ENCODE measurements at regions not wholly inside any gene's neighbourhood (a gene's known extent, or its start where the extent isn't known, plus 50 kb on each side); places are given as distances from the start of the nearest gene placed in this dataset.

DNA sequence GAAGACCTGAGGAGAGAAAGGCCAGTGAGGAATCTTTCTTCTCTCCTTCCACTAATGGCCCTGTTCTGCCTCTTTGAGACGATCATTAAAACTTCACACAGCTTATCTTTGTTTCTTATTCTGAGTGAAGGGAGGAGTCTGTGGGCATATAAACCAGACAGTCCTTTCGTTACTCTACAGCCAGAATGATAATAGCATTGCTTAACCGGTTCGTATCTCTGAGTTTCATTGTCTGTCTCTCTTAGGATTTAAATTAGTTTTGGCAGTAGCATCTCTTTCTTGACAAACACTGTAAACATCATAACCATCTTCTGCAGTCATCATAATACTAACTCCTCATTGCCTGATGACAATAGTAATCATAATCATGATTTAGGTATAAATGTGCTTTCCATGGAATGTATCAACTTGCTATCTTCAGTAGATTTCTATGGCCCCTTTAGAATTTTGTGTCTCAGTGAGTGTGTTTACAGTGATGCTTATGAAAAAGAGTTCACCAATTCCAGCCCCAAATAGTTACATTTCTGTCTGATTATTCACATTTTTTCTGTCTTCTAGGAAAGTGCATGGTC, 618.8 kb upstream of the KLF4 start:
- TF ChIP-seq, protein P1, sequence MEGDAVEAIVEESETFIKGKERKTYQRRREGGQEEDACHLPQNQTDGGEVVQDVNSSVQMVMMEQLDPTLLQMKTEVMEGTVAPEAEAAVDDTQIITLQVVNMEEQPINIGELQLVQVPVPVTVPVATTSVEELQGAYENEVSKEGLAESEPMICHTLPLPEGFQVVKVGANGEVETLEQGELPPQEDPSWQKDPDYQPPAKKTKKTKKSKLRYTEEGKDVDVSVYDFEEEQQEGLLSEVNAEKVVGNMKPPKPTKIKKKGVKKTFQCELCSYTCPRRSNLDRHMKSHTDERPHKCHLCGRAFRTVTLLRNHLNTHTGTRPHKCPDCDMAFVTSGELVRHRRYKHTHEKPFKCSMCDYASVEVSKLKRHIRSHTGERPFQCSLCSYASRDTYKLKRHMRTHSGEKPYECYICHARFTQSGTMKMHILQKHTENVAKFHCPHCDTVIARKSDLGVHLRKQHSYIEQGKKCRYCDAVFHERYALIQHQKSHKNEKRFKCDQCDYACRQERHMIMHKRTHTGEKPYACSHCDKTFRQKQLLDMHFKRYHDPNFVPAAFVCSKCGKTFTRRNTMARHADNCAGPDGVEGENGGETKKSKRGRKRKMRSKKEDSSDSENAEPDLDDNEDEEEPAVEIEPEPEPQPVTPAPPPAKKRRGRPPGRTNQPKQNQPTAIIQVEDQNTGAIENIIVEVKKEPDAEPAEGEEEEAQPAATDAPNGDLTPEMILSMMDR (IDR thresholded peaks at IDR 0.05; ENCODE audit: low read depth, low read length, missing input control), result no peak
- TF ChIP-seq HNF4G (IDR thresholded peaks at IDR 0.05) (no peak), TAF1 (conservative IDR thresholded peaks at IDR 0.05) (no peak), REST (IDR thresholded peaks at IDR 0.05) (no peak), MAX (IDR thresholded peaks at IDR 0.05) (no peak), RAD21 (IDR thresholded peaks at IDR 0.05) (no peak), HNF4A (conservative IDR thresholded peaks at IDR 0.05) (no peak), SP1 (IDR thresholded peaks at IDR 0.05) (no peak), ZBTB33 (IDR thresholded peaks at IDR 0.05) (no peak), YY1 (IDR thresholded peaks at IDR 0.05) (no peak), EGR1 (IDR thresholded peaks at IDR 0.05; ENCODE audit: low read depth in 2 of 2) (no peak), RXRA (IDR thresholded peaks at IDR 0.05) (no peak), FOXA1 (IDR thresholded peaks at IDR 0.05) (no peak)
- TF ChIP-seq, protein P2, sequence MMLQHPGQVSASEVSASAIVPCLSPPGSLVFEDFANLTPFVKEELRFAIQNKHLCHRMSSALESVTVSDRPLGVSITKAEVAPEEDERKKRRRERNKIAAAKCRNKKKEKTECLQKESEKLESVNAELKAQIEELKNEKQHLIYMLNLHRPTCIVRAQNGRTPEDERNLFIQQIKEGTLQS (IDR thresholded peaks at IDR 0.05), result no peak
